Sciatic nerve (tissue), 2 donors: ENCODE measurements at regions not wholly inside any gene's neighbourhood (a gene's known extent, or its start where the extent isn't known, plus 50 kb on each side); places are given as distances from the start of the nearest gene placed in this dataset.
A peak's percentile ranks its signal among the peaks of the same experiment; 100 is the strongest.
"Not testable (repeated sequence)": the region's sequence is repeated elsewhere in the genome, so short reads cannot be mapped to it uniquely, and the experiment has no call there.

Source experiments
- ATAC-seq: fragments of 200-7000 bp; cut with Tn5 transposase; one replicate; pipeline ENCODE4 v1.9.1; 2020; ENCODE audit warnings: mild to moderate bottlenecking, moderate library complexity
- DNase-seq: peaks from one replicate; pipeline ENCODE4 v3.0.0-alpha.2; 2020; ENCODE audit warnings: low spot score
- intact Hi-C: fragments of 100-400 bp; cut with DNase I; formaldehyde crosslinking; loops from one replicate; pipeline ENCODE4 v1.14.2; 2022
- donor health status: DM: no; HTN: no; CAD: no.
- donor health status: DM: no; HTN: no; CAD: no.

DNA sequence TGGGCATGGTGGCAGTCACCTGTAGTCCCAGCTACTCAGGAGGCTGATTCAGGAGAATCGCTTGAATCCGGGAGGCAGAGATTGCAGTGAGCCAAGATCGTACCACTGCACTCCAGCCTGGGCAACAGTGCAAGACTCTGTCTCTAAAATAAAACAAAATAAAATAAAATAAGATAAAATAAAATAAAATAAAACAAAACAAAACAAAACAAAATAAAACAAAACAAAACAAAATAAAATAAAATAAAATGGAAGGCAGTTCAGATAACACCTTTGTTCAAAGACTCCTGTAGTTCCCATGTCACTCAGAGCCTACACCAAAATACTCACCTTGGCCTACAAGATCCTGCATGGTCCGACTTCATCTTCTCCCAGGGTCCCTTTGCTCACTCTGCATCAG lies 61.3 kb downstream of the SYF2 start:
- intact Hi-C loops, ATAC-seq: not testable (repeated sequence)

DNA sequence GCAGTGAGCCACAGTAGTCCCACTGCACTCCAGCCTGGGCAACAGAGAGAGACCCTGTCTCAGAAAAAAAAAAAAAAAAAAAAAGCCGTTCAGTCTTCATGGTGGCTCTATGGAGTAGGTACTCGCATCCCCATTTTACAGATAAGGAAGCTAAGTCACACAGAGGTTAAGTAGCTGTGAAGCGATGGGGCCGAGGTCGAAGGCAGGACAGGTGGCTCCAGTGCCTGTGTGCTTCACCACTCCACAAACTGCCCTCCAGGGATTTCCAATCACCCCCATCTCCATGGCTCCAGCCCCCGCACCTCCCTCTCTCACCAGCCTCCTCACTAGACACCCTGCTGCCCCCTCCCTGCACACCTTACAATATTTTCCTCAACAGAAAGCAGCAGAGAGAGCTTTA lies 61.9 kb downstream of the SYF2 start:
- ATAC-seq: no peak
- intact Hi-C loops: no loop called here
- no peak for DNase-seq

More for the DNA sequence above, 61.3 kb downstream of the SYF2 start:
- not testable (repeated sequence) for DNase-seq

GRCh38 chr1:25169610-25170009 lies 62.7 kb downstream of the SYF2 start:
- DNase-seq (no peak), ATAC-seq (no peak)
- intact Hi-C loops: no loop called here

GRCh38 chr1:25169168-25169567 lies 63.1 kb downstream of the SYF2 start:
- DNase-seq (no peak), ATAC-seq (no peak)
- intact Hi-C loops: no loop called here

GRCh38 chr1:25168193-25169071 lies 63.9 kb downstream of the SYF2 start:
- ATAC-seq: no peak
- no peak for DNase-seq
- intact Hi-C loops: no loop called here

DNA sequence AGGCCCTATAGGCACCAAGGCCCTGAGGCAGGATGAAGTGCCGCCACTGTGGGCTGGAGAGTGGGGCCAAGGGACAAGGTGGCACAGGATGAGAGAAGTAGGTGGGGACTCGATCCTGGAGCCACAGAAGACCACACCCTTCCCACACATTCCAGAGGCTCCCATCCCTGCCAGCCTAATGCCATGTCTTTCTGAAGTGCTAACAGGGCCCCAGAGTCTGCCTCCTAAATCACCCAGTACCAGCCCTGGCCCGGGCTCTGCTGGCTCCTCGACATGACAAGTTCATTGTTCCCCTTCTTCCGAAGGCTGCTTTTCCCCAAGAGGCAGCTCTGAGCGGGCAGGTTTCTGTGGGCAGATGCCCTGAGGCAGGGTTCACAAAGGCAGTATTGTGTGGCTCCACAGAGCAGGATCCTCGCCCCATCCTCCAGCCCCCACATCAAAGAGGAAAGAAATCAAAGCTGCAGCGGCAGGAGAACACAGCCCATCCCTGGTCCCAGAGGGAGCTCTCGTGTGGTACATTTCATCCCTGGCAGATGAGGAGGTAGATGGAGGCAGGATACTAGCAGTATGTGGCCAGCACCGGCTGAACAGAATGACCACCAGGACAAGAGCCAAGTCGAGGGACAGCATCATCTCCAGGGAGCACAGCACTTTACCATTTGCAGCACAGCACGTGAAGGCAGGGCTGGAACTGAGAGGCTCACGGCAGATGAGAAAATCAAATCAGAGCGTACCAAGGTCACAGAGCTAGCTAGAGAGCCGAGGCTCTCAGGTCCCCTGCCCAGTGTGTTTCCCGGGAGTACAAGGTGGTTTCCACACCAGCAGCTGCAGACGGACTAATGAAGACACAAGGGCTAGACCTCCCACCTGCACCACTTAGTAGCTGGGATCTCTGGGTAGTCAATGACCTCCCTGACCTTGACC lies 64.8 kb downstream of the SYF2 start:
- DNase-seq (no peak), ATAC-seq (no peak)
- intact Hi-C loops: no loop called here

GRCh38 chr1:25166847-25167246 lies 65.5 kb downstream of the SYF2 start:
- DNase-seq: no peak
- ATAC-seq: no peak
- intact Hi-C loops: no loop called here

DNA sequence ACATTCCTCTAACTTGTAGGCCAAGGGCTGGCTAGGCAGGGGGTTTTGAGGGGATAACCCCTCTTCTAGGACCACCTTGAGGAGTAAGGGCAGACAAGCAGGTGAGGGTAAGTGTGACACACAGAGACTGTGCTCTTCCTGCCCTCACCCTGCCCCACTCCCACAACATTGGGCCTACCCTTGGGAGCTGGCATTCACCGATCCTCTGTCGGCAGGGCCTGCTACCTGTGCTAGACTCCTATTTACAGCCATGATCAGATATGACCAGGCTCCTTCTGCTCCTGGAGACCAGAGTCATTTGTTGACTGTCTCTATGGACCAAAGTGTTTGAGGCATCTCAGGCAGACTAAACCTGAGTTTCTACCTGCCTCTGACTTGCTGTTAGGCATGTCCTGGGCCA lies 68.3 kb downstream of the SYF2 start:
- ATAC-seq (no peak), DNase-seq (no peak)
- intact Hi-C loops: no loop called here

DNA sequence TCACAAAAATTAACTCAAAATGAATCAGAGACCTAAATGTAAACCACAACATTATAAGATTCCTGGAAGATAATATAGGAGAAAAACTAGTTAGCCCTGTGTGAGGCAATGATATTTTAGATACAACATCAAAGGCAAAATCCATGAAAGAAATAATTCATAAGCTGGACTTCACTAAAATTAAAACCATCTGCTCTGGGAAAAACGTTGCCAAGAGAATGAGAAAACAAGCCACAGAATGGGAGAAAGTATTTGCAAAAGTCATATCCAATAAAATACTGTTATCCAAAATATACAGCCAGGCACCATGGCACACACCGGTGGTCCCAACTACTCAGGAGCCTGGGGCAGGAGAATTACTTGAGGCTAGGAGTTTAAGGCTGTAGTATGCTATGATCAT lies 70.3 kb downstream of the SYF2 start:
- intact Hi-C loops: no loop called here
- no peak for DNase-seq
- ATAC-seq: no peak

DNA sequence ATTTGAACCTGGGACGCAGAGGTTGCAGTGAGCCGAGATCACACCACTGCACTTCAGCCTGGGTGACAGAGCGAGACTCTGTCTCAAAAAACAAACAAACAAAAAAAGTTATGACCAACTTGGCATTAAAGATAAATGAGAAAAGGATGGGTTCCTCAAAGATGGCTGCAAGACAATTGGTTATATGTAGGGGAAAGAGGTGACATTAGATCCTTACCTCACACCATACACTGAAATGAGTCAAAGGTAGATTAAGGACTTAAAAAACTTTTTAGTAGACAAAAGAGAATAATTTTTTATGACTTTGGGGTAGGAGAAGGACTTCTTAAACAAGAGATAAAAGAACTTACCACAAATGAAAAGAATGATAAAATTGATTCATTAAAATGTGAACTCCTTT lies 74.5 kb downstream of the SYF2 start:
- no peak for DNase-seq
- no peak for ATAC-seq
- intact Hi-C loops: no loop called here

GRCh38 chr1:25150985-25151495 lies 81.3 kb downstream of the SYF2 start:
- no peak for ATAC-seq
- intact Hi-C loops: no loop called here
- DNase-seq: no peak

GRCh38 chr1:25148673-25149300 lies 83.5 kb downstream of the SYF2 start:
- no peak for DNase-seq
- ATAC-seq: no peak
- intact Hi-C loops: no loop called here

- DNase-seq: peak; percentile 69
- intact Hi-C loops: no loop called here
- ATAC-seq: peak; percentile 75
These were observed 85.8 kb downstream of the SYF2 start for GRCh38 chr1:25146451-25146855.

GRCh38 chr1:25145775-25146393 lies 86.4 kb downstream of the SYF2 start:
- peak; percentile 10 for ATAC-seq
- no peak for DNase-seq
- intact Hi-C loops: no loop called here

GRCh38 chr1:25140073-25140797 lies 92.1 kb downstream of the SYF2 start:
- peak; percentile 30 for ATAC-seq
- no peak for DNase-seq
- intact Hi-C loops: no loop called here

DNA sequence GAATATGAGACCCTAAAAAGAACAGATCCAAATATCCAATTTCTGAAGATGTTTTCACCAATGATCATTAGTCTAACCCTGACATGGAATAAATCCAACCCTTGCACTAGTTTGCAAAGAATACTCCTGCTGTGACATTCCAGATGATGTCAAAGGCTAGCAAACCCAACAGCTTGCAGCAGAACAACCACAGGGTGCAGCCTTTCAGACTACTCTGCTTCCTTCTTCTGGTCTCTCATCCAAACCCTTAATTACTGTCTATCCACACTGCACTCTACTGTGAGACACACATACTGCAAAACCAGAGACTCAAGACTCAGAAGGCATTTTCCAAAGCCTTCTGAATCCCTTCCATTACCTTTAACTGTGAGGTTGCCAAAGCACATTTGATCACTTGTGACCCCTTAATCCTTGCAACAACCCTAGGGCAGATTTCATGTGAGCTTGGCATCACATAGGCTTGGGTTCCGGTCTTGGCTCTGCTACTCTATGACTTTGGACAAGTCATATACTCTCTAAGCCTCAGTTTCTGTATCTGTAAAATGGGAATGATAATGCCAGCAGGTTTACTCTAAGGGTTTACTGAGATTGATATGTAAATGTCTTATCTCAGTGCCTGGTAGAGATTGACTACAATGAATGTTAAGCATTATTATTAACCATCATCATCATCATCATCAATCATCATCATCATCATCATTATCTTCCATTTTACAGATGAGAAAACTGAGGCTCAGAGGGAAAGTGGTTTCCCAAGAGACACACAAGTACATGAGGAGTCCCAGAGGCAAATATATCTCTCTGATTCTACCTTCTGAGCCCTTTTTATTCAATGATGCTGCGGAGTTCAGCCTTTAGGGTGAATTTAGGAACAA lies 94.5 kb downstream of the SYF2 start:
- DNase-seq (no peak), ATAC-seq (no peak)
- intact Hi-C loops: no loop called here

GRCh38 chr1:25137106-25137505 lies 95.2 kb downstream of the SYF2 start:
- DNase-seq (no peak), ATAC-seq (no peak)
- intact Hi-C loops: no loop called here
